GM23248 (cell line): ENCODE measurements at regions not wholly inside any gene's neighbourhood (a gene's known extent, or its start where the extent isn't known, plus 50 kb on each side); places are given as distances from the start of the nearest gene placed in this dataset.

Experiments used
- DNase-seq: peaks from one replicate; pipeline ENCODE4 v3.0.0-alpha.2; 2015
- H2AFZ ChIP-seq: fragments of 200-600 bp; sonication (generic); 2 replicates; pipeline ENCODE4 v1.6.1; 2016; ENCODE audit warnings: antibody characterized with exemption
- H3F3A ChIP-seq: fragments of 200-600 bp; sonication (generic); 2 replicates; pipeline ENCODE4 v1.6.1; 2016; ENCODE audit warnings: mild to moderate bottlenecking, antibody characterized with exemption, mixed run types; ENCODE audit not compliant: insufficient read depth
- H3K27ac ChIP-seq: fragments of 200-600 bp; sonication (generic); 2 replicates; pipeline ENCODE4 v1.5.1; 2016; ENCODE audit warnings: mild to moderate bottlenecking
- H3K27me3 ChIP-seq: fragments of 200-600 bp; sonication (generic); replicated peaks from 2 replicates; pipeline ENCODE4 v1.6.1; 2016; ENCODE audit warnings: mild to moderate bottlenecking; ENCODE audit not compliant: insufficient read depth
- H3K36me3 ChIP-seq: fragments of 200-600 bp; sonication (generic); 2 replicates; pipeline ENCODE4 v1.6.1; 2016; ENCODE audit warnings: low read depth, mild to moderate bottlenecking
- H3K4me1 ChIP-seq: fragments of 200-600 bp; sonication (generic); 2 replicates; pipeline ENCODE4 v1.6.1; 2016; ENCODE audit warnings: mild to moderate bottlenecking; ENCODE audit not compliant: insufficient read depth
- H3K4me2 ChIP-seq: fragments of 200-600 bp; sonication (generic); one replicate; pipeline ENCODE4 v1.6.1; 2016; ENCODE audit warnings: mild to moderate bottlenecking; ENCODE audit not compliant: unreplicated experiment
- H3K4me3 ChIP-seq: fragments of 200-600 bp; sonication (generic); 2 replicates; pipeline ENCODE4 v1.5.1; 2016; ENCODE audit warnings: mild to moderate bottlenecking
- H3K79me2 ChIP-seq: fragments of 200-600 bp; sonication (generic); 2 replicates; pipeline ENCODE4 v1.6.1; 2016; ENCODE audit warnings: mild to moderate bottlenecking; ENCODE audit not compliant: insufficient read depth
- H3K9ac ChIP-seq: fragments of 200-600 bp; sonication (generic); 2 replicates; pipeline ENCODE4 v1.6.1; 2016; ENCODE audit warnings: mild to moderate bottlenecking
- H3K9me2 ChIP-seq: fragments of 200-600 bp; sonication (generic); 2 replicates; pipeline ENCODE4 v1.6.1; 2016; ENCODE audit warnings: mixed run types, mild to moderate bottlenecking, moderate library complexity; ENCODE audit not compliant: insufficient read depth
- H3K9me3 ChIP-seq: fragments of 200-600 bp; sonication (generic); one replicate; pipeline ENCODE4 v1.6.1; 2017; ENCODE audit warnings: low read depth
- H4K20me1 ChIP-seq: fragments of 200-600 bp; sonication (generic); 2 replicates; pipeline ENCODE4 v1.6.0; 2016; ENCODE audit not compliant: insufficient read depth
- EZH2 ChIP-seq: fragments of 200-600 bp; sonication (generic); IDR thresholded peaks from 2 replicates; pipeline ENCODE4 v1.6.1; 2018; ENCODE audit warnings: antibody characterized with exemption, mild to moderate bottlenecking; ENCODE audit not compliant: insufficient read depth, poor library complexity, severe bottlenecking
- EZH2phosphoT487 ChIP-seq: fragments of 200-600 bp; sonication (generic); IDR thresholded peaks from 2 replicates; pipeline ENCODE4 v1.6.1; 2018; ENCODE audit warnings: antibody characterized with exemption, moderate library complexity, mild to moderate bottlenecking, low read depth; ENCODE audit not compliant: insufficient read depth
- WGBS, 2 experiments: methylation state at CpG; one replicate each; pipeline ENCODE4 v1.1.6; 2015 to 2017; ENCODE audit warnings: low lambda C conversion rate in 2 of 2, low coverage in 1 of 2; ENCODE audit errors: missing lambda C conversion rate in 2 of 2; 5-methylcytosine and 5-hydroxymethylcytosine counted together
- in situ Hi-C: fragments of 300-500 bp; cut with MboI; formaldehyde crosslinking; loops from 2 replicates; pipeline ENCODE4 v1.15.0; 2020

DNA sequence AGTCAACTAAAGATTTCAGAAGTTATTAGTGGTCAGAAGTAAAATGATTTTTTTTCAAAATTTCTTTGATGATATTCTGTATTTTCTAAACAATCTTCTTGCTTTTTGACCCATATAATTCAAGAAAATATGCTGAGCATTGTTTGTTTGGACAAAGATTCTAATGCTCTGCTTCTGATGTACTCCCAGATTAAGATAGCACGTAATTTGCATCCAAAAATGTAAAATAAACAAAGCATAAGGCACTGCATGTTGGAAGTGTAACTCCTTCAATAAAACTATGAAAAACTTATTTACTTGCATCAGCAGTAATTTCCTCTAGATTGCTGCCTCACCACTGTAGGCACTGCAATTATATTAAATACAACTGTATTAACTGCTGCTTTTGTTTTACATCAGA is 1054.1 kb downstream of the TTLL7 start:
- WGBS, 2 experiments, result 50 to 59% methylated on average over 1 of the region's 1 CpG
- H3K9me2 ChIP-seq, result no peaks in the 10 kb centered on the region
- H3F3A ChIP-seq, result no peaks in the 10 kb centered on the region
- no peak overlapping the region for H3K9ac ChIP-seq
- no peaks in the 10 kb centered on the region for H3K79me2 ChIP-seq
- H3K27me3 ChIP-seq, result no peaks in the 10 kb centered on the region
- H4K20me1 ChIP-seq, result no peaks in the 10 kb centered on the region
- no peaks in the 10 kb centered on the region for H3K9me3 ChIP-seq
- no peak overlapping the region for H3K4me2 ChIP-seq
- in situ Hi-C loops, result no loop called here
- H3K36me3 ChIP-seq, result no peaks in the 10 kb centered on the region
- no peak overlapping the region for H3K4me3 ChIP-seq
- no peak for TF ChIP-seq EZH2phosphoT487
- no peak for TF ChIP-seq EZH2
- H2AFZ ChIP-seq, result no peak overlapping the region
- no peaks in the 10 kb centered on the region for H3K4me1 ChIP-seq
- DNase-seq, result no peak
- H3K27ac ChIP-seq, result no peak overlapping the region

DNA sequence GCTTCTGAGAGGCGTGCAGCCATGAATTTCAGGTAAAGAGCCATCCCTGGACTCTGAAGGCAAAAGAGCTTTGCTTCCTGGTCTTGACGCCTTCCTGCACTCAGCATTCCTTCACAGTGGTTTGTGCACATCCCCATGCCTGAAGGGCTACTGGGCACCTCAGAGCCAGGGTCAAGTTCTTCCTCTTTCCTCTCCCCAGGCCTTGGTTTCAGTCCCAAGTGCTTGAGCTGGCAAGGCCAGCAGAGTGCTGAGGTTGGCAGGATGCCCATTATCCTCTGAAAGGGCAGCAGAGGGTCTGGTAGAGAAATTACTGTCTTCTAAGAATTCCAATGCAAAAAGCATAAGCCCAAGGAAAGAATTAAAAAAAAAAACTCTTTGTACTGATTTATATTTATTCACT is 1064.9 kb downstream of the TTLL7 start:
- in situ Hi-C loops, result no loop called here
- H3K4me3 ChIP-seq, result no peak overlapping the region
- no peaks in the 10 kb centered on the region for H3K9me2 ChIP-seq
- TF ChIP-seq EZH2, result no peak
- no peak for TF ChIP-seq EZH2phosphoT487
- 47 to 52% methylated on average over 2 of the region's 2 CpGs for WGBS, 2 experiments
- H3K9me3 ChIP-seq, result no peaks in the 10 kb centered on the region
- no peak overlapping the region for H3K4me2 ChIP-seq
- H3K9ac ChIP-seq, result no peak overlapping the region
- H3K79me2 ChIP-seq, result no peaks in the 10 kb centered on the region
- H3K27me3 ChIP-seq, result no peaks in the 10 kb centered on the region
- no peak for DNase-seq
- H3F3A ChIP-seq, result no peaks in the 10 kb centered on the region
- no peak overlapping the region for H2AFZ ChIP-seq
- no peaks in the 10 kb centered on the region for H4K20me1 ChIP-seq
- H3K27ac ChIP-seq, result no peak overlapping the region
- no peaks in the 10 kb centered on the region for H3K4me1 ChIP-seq
- H3K36me3 ChIP-seq, result no peaks in the 10 kb centered on the region

DNA sequence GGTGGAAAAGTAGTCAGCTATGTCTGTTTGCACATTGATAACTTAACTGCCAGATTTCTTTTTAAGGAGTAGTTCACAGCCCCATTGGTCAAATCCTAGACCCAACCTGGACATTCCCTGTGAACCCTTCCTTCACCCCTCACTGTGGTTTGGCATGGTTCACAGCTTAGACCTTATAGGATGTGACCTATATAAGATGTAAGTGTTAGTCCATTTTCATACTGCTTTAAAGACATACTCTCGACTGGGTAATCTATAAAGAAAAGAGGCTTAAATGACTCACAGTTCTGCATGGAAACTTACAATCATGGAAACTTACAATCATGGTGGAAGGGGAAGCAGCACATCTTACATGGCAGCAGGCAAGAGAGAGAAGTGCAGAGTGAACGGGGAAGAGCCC is 1066.2 kb downstream of the TTLL7 start:
- no peaks in the 10 kb centered on the region for H3K9me3 ChIP-seq
- no peak overlapping the region for H3K4me3 ChIP-seq
- no peaks in the 10 kb centered on the region for H3K4me1 ChIP-seq
- no peak overlapping the region for H3K4me2 ChIP-seq
- DNase-seq, result no peak
- H4K20me1 ChIP-seq, result no peaks in the 10 kb centered on the region
- no peak overlapping the region for H3K27ac ChIP-seq
- H3K9ac ChIP-seq, result no peak overlapping the region
- in situ Hi-C loops, result no loop called here
- TF ChIP-seq EZH2phosphoT487, result no peak
- TF ChIP-seq EZH2, result no peak
- 38 to 39% methylated on average over 2 of the region's 2 CpGs for WGBS, 2 experiments
- no peaks in the 10 kb centered on the region for H3K36me3 ChIP-seq
- no peaks in the 10 kb centered on the region for H3K79me2 ChIP-seq
- no peaks in the 10 kb centered on the region for H3F3A ChIP-seq
- H2AFZ ChIP-seq, result no peak overlapping the region
- no peaks in the 10 kb centered on the region for H3K27me3 ChIP-seq
- no peaks in the 10 kb centered on the region for H3K9me2 ChIP-seq

DNA sequence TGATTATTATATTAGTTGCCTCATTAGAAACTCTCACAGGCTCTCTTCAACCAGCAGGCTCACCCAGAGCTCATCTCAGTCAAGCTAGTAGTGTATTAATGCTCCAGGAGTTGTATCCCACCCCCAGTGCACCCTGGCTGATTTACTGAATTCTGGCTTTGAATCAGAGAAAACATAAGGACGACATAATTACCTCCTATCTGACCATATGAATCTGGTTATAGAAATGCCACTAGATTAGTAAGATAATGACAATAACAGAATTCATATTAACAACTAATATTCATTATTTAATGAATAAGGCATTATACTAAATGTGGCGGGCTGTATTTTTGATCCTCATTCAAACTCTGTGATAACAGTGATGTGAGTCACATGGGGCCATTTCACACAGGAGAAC is 1066.7 kb downstream of the TTLL7 start:
- Histone ChIP-seq H3K9ac (no peak overlapping the region), H3K9me2 (no peaks in the 10 kb centered on the region), H3K27me3 (no peaks in the 10 kb centered on the region), H4K20me1 (no peaks in the 10 kb centered on the region), H3K27ac (no peak overlapping the region), H3K36me3 (no peaks in the 10 kb centered on the region), H3K4me2 (no peak overlapping the region), H3K4me3 (no peak overlapping the region), H3F3A (no peaks in the 10 kb centered on the region), H3K79me2 (no peaks in the 10 kb centered on the region), H2AFZ (no peak overlapping the region), H3K4me1 (no peaks in the 10 kb centered on the region), H3K9me3 (no peaks in the 10 kb centered on the region)
- in situ Hi-C loops, result no loop called here
- 56 to 62% methylated on average over 2 of the region's 2 CpGs for WGBS, 2 experiments
- no peak for TF ChIP-seq EZH2phosphoT487
- TF ChIP-seq EZH2, result no peak
- no peak for DNase-seq

DNA sequence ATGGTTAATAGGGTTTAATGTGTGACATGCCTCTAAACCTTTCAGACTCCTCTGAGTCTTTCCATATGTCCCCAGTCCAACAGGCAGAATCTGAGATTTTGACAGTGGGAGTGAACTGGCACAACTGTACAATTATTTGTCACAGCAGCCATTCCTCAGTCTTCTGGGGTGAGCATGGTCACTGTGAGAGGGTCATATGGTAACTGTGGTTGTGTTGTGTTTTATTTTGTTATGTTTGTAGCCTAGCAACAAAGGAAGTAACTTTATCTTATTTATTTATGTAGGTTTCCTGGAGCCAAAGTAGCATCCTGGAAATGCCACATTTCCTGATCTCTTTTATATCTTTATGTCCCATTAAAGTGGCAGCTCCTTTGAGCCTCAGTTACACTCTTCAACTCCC is 1067.9 kb downstream of the TTLL7 start:
- H3K27ac ChIP-seq, result no peak overlapping the region
- H3K4me1 ChIP-seq, result no peaks in the 10 kb centered on the region
- no peak overlapping the region for H2AFZ ChIP-seq
- no peak overlapping the region for H3K9ac ChIP-seq
- H3K9me3 ChIP-seq, result no peaks in the 10 kb centered on the region
- no peaks in the 10 kb centered on the region for H3K27me3 ChIP-seq
- peak; percentile 6 for DNase-seq
- H3K4me3 ChIP-seq, result no peak overlapping the region
- H3F3A ChIP-seq, result no peaks in the 10 kb centered on the region
- no peaks in the 10 kb centered on the region for H4K20me1 ChIP-seq
- no peak for TF ChIP-seq EZH2phosphoT487
- no peak for TF ChIP-seq EZH2
- H3K79me2 ChIP-seq, result no peaks in the 10 kb centered on the region
- in situ Hi-C loops, result no loop called here
- H3K4me2 ChIP-seq, result no peak overlapping the region
- no peaks in the 10 kb centered on the region for H3K36me3 ChIP-seq
- H3K9me2 ChIP-seq, result no peaks in the 10 kb centered on the region
